Testis (tissue), 2 donors: ENCODE measurements at regions not wholly inside any gene's neighbourhood (a gene's known extent, or its start where the extent isn't known, plus 50 kb on each side); places are given as distances from the start of the nearest gene placed in this dataset.

Source experiments
- POLR2A ChIP-seq: fragments of 450-650 bp; IDR thresholded peaks from one replicate; pipeline ENCODE4 v1.6.1; 2017; ENCODE audit warnings: antibody characterized with exemption, mild to moderate bottlenecking, moderate library complexity
- TF ChIP-seq, protein P1 (sequence below), 3 experiments: fragments of 450-650 bp in 2 of 3; fragments of 200-600 bp in 1 of 3; sonication (generic) in 1 of 3; IDR thresholded peaks; one replicate each; pipeline ENCODE4 v1.5.1; 2016 to 2019; ENCODE audit warnings: antibody characterized with exemption in 3 of 3, mild to moderate bottlenecking in 2 of 3, moderate library complexity in 1 of 3

DNA sequence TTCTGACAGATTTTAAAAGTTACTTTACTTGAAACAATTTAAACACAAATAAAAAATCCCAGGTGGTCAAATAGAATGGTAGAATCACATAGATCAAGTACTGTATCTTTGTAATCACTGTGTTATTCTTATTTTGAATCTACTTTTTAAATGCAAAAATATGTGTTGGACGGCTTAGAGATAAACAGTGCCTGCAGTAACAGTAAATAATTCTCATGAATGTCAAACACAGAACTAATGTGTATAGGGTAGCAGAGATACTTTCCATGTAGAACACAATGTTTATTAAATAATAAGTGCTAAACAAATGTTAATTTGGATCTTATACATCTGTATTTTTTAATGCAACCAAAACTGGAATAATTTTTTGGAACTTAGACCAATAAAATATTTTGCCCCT, 1199.4 kb downstream of the SORCS1 start:
- TF ChIP-seq, protein P1, sequence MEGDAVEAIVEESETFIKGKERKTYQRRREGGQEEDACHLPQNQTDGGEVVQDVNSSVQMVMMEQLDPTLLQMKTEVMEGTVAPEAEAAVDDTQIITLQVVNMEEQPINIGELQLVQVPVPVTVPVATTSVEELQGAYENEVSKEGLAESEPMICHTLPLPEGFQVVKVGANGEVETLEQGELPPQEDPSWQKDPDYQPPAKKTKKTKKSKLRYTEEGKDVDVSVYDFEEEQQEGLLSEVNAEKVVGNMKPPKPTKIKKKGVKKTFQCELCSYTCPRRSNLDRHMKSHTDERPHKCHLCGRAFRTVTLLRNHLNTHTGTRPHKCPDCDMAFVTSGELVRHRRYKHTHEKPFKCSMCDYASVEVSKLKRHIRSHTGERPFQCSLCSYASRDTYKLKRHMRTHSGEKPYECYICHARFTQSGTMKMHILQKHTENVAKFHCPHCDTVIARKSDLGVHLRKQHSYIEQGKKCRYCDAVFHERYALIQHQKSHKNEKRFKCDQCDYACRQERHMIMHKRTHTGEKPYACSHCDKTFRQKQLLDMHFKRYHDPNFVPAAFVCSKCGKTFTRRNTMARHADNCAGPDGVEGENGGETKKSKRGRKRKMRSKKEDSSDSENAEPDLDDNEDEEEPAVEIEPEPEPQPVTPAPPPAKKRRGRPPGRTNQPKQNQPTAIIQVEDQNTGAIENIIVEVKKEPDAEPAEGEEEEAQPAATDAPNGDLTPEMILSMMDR (IDR thresholded peaks at IDR 0.05): no peak
- no peak for TF ChIP-seq POLR2A
